Left ventricle myocardium superior (tissue), 1 donor: ENCODE measurements at regions not wholly inside any gene's neighbourhood (a gene's known extent, or its start where the extent isn't known, plus 50 kb on each side); places are given as distances from the start of the nearest gene placed in this dataset.
"Not testable (repeated sequence)": the region's sequence is repeated elsewhere in the genome, so short reads cannot be mapped to it uniquely, and the experiment has no call there.

Experiments used
- ATAC-seq: fragments of 200-7000 bp; cut with Tn5 transposase; one replicate; pipeline ENCODE4 v1.9.1; 2020; ENCODE audit warnings: mild to moderate bottlenecking, moderate library complexity
- DNase-seq: peaks from one replicate; pipeline ENCODE4 v3.0.0-alpha.2; 2020
- intact Hi-C: fragments of 100-400 bp; cut with micrococcal nuclease; formaldehyde crosslinking; loops from one replicate; pipeline ENCODE4 v1.11.0; 2022
- donor health status: DM: no; HTN: yes; CAD: no; lungs with severe emphysema.

GRCh38 chr5:125416055-125416454 lies 669.6 kb upstream of the ZNF608 start:
- DNase-seq = no peak
- no peak for ATAC-seq
- intact Hi-C loops = no loop called here

GRCh38 chr5:125421006-125421405 lies 674.6 kb upstream of the ZNF608 start:
- no peak for ATAC-seq
- intact Hi-C loops = no loop called here

GRCh38 chr5:125422342-125422741 lies 675.9 kb upstream of the ZNF608 start:
- intact Hi-C loops = no loop called here
- DNase-seq (no peak), ATAC-seq (no peak)

More at GRCh38 chr5:125421006-125421405, 674.6 kb upstream of the ZNF608 start:
- DNase-seq = no peak

GRCh38 chr5:125424402-125425141 lies 678.1 kb upstream of the ZNF608 start:
- no peak for ATAC-seq
- intact Hi-C loops = no loop called here
- DNase-seq = no peak

- intact Hi-C loops = no loop called here
- no peak for ATAC-seq
- DNase-seq = no peak
Observed at GRCh38 chr5:125429498-125429897, 683.1 kb upstream of the ZNF608 start.

GRCh38 chr5:125433457-125433856 lies 687.0 kb upstream of the ZNF608 start:
- intact Hi-C loops = no loop called here
- no peak for ATAC-seq
- no peak for DNase-seq

- intact Hi-C loops = no loop called here
- DNase-seq = no peak
- no peak for ATAC-seq
Observed at GRCh38 chr5:125439243-125439642, 692.8 kb upstream of the ZNF608 start.

GRCh38 chr5:125440905-125441304 lies 694.5 kb upstream of the ZNF608 start:
- intact Hi-C loops = no loop called here
- DNase-seq (no peak), ATAC-seq (no peak)

GRCh38 chr5:125446986-125447385 lies 700.5 kb upstream of the ZNF608 start:
- intact Hi-C loops = no loop called here
- DNase-seq (no peak), ATAC-seq (no peak)

- ATAC-seq (no peak), DNase-seq (no peak)
- intact Hi-C loops = no loop called here
Observed at GRCh38 chr5:125450771-125451170, 704.3 kb upstream of the ZNF608 start.

- intact Hi-C loops = no loop called here
- DNase-seq (no peak), ATAC-seq (no peak)
Observed at GRCh38 chr5:125451622-125452021, 705.2 kb upstream of the ZNF608 start.

GRCh38 chr5:125452991-125453390 lies 706.6 kb upstream of the ZNF608 start:
- DNase-seq = no peak
- intact Hi-C loops = no loop called here

GRCh38 chr5:125455041-125455440 lies 708.6 kb upstream of the ZNF608 start:
- DNase-seq (no peak), ATAC-seq (no peak)
- intact Hi-C loops = no loop called here

More at GRCh38 chr5:125452991-125453390, 706.6 kb upstream of the ZNF608 start:
- ATAC-seq = no peak

GRCh38 chr5:125456005-125456404 lies 709.6 kb upstream of the ZNF608 start:
- intact Hi-C loops, ATAC-seq, DNase-seq: not testable (repeated sequence)

GRCh38 chr5:125457617-125458016 lies 711.2 kb upstream of the ZNF608 start:
- ATAC-seq = no peak
- intact Hi-C loops = no loop called here
- DNase-seq = no peak

GRCh38 chr5:125458949-125459348 lies 712.5 kb upstream of the ZNF608 start:
- intact Hi-C loops, ATAC-seq, DNase-seq: not testable (repeated sequence)

GRCh38 chr5:125461641-125462072 lies 715.2 kb upstream of the ZNF608 start:
- DNase-seq (no peak), ATAC-seq (no peak)
- intact Hi-C loops = no loop called here

GRCh38 chr5:125463466-125464092 lies 717.1 kb upstream of the ZNF608 start:
- ATAC-seq (no peak), DNase-seq (no peak)
- intact Hi-C loops = no loop called here

GRCh38 chr5:125464847-125465432 lies 718.5 kb upstream of the ZNF608 start:
- DNase-seq = no peak
- intact Hi-C loops = no loop called here
- no peak for ATAC-seq

GRCh38 chr5:125465703-125466102 lies 719.3 kb upstream of the ZNF608 start:
- DNase-seq (no peak), ATAC-seq (no peak)
- intact Hi-C loops = no loop called here
